ENCODE measurements at regions not wholly inside any gene's neighbourhood (a gene's known extent, or its start where the extent isn't known, plus 50 kb on each side); places are given as distances from the start of the nearest gene placed in this dataset.

DNA sequence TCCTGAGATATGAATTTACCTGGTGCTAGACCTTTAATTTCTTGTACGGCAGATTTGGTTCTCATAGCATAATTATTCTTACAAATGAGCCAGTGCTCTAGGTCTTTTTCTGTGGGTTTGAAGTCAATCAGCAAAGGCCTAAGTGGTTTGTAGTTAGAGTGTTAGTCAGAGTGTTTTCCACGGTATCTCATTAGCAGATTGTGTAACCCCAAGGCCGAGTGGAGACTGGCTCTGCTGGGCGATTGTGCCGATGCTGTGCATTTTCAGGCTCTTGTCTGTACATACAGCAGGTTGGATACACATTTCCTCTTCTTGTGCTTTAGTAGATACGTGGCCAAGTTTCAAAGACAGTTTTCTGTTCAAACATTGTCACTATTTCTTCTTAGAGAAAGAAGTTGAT is 78.6 kb upstream of the CA10 start:
- Histone ChIP-seq H3K9me3 (ENCODE audit: control insufficient read depth, insufficient read depth, low read depth, low read length) (no peaks in the 10 kb centered on the region), H3K4me1 (ENCODE audit: control insufficient read depth, insufficient read depth, low read length) (no peaks in the 10 kb centered on the region), H3K4me3 (ENCODE audit: low read depth in 2 of 2, low read length in 2 of 2) (no peak overlapping the region), H3K36me3 (ENCODE audit: control insufficient read depth, insufficient read depth, low read length) (no peaks in the 10 kb centered on the region), H3K27me3 (ENCODE audit: control insufficient read depth, insufficient read depth, low read length) (no peaks in the 10 kb centered on the region), H3K27ac (ENCODE audit: low read length) (no peak overlapping the region)
- TF ChIP-seq CTCF (IDR thresholded peaks at IDR 0.05) = no peak
- TF ChIP-seq, protein P1, sequence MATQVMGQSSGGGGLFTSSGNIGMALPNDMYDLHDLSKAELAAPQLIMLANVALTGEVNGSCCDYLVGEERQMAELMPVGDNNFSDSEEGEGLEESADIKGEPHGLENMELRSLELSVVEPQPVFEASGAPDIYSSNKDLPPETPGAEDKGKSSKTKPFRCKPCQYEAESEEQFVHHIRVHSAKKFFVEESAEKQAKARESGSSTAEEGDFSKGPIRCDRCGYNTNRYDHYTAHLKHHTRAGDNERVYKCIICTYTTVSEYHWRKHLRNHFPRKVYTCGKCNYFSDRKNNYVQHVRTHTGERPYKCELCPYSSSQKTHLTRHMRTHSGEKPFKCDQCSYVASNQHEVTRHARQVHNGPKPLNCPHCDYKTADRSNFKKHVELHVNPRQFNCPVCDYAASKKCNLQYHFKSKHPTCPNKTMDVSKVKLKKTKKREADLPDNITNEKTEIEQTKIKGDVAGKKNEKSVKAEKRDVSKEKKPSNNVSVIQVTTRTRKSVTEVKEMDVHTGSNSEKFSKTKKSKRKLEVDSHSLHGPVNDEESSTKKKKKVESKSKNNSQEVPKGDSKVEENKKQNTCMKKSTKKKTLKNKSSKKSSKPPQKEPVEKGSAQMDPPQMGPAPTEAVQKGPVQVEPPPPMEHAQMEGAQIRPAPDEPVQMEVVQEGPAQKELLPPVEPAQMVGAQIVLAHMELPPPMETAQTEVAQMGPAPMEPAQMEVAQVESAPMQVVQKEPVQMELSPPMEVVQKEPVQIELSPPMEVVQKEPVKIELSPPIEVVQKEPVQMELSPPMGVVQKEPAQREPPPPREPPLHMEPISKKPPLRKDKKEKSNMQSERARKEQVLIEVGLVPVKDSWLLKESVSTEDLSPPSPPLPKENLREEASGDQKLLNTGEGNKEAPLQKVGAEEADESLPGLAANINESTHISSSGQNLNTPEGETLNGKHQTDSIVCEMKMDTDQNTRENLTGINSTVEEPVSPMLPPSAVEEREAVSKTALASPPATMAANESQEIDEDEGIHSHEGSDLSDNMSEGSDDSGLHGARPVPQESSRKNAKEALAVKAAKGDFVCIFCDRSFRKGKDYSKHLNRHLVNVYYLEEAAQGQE (IDR thresholded peaks at IDR 0.05; ENCODE audit: insufficient read depth in 1 of 2, low read depth in 2 of 2, low read length in 1 of 2) = no peak
- no peak for TF ChIP-seq SIN3A (IDR thresholded peaks at IDR 0.05; ENCODE audit: borderline replicate concordance, insufficient read depth, low read depth, low read length)
- TF ChIP-seq TCF7L2 (IDR thresholded peaks at IDR 0.05; ENCODE audit: low read depth, low read length) = no peak
- no peak for TF ChIP-seq POLR2AphosphoS5 (IDR thresholded peaks at IDR 0.05; ENCODE audit: low read depth, low read length)
- intact Hi-C loops (cut with micrococcal nuclease; ENCODE audit: unreplicated experiment) = no loop called here
- in situ Hi-C loops (cut with HindIII; ENCODE audit: low pct_unique_long_range_greater_than_20kb, low sequenced_read_pairs) = no loop called here
- DNase-seq (ENCODE audit: low read depth, low spot score) (no peak), ATAC-seq (no peak)
- ChIA-PET CTCF (no interaction called here), POLR2A (no interaction called here)
- BruUV-seq (replicated peaks) = no TSS peak

- ChIA-PET CTCF (no interaction called here), POLR2A (no interaction called here)
- H3K4me1 ChIP-seq (ENCODE audit: control insufficient read depth, insufficient read depth, low read length) = no peaks in the 10 kb centered on the region
- H3K9me3 ChIP-seq (ENCODE audit: control insufficient read depth, insufficient read depth, low read depth, low read length) = no peaks in the 10 kb centered on the region
- H3K36me3 ChIP-seq (ENCODE audit: control insufficient read depth, insufficient read depth, low read length) = no peaks in the 10 kb centered on the region
- no peak overlapping the region for H3K4me3 ChIP-seq (ENCODE audit: low read depth in 2 of 2, low read length in 2 of 2)
- ATAC-seq (no peak), DNase-seq (ENCODE audit: low read depth, low spot score) (no peak)
- in situ Hi-C loops (cut with HindIII; ENCODE audit: low pct_unique_long_range_greater_than_20kb, low sequenced_read_pairs) = no loop called here
- no peaks in the 10 kb centered on the region for H3K27me3 ChIP-seq (ENCODE audit: control insufficient read depth, insufficient read depth, low read length)
- BruUV-seq (replicated peaks) = no TSS peak
- no peak for TF ChIP-seq CTCF (IDR thresholded peaks at IDR 0.05)
- TF ChIP-seq, protein P1 (IDR thresholded peaks at IDR 0.05; ENCODE audit: insufficient read depth in 1 of 2, low read depth in 2 of 2, low read length in 1 of 2) = no peak
- no peak for TF ChIP-seq SIN3A (IDR thresholded peaks at IDR 0.05; ENCODE audit: borderline replicate concordance, insufficient read depth, low read depth, low read length)
- no peak for TF ChIP-seq TCF7L2 (IDR thresholded peaks at IDR 0.05; ENCODE audit: low read depth, low read length)
- no peak for TF ChIP-seq POLR2AphosphoS5 (IDR thresholded peaks at IDR 0.05; ENCODE audit: low read depth, low read length)
- H3K27ac ChIP-seq (ENCODE audit: low read length) = no peak overlapping the region
- intact Hi-C loops (cut with micrococcal nuclease; ENCODE audit: unreplicated experiment) = no loop called here
These were observed 77.0 kb upstream of the CA10 start for GRCh38 chr17:52235516-52235915.

Data from Panc1 (cell line).